ENCODE measurements at regions not wholly inside any gene's neighbourhood (a gene's known extent, or its start where the extent isn't known, plus 50 kb on each side); places are given as distances from the start of the nearest gene placed in this dataset.

DNA sequence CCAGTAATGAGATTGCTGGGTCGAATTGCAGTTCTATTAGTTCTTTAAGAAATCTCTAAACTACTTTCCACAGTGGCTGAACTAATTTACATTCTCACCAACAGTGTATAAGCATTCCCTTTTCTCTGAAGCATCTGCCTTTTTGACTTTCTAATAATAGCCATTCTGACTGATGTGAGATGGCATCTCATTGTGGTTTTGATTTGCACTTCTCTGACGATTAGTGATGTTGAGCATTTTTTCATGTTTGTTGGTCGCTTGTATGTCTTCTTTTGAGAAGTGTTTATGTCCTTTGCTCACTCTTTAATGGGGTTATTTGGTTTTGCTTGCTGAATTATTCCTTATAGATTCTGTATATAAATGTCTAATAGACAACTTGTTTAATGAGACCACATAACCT is 69.6 kb upstream of the UGP2 start:
- Mint-ChIP-seq H3K4me3 (no peak overlapping the region), H3K36me3 (ENCODE audit: low read depth) (peaks cover 6% of the 10 kb centered on the region; the same call in 2 of the 3 replicates), H3K27ac (no peak overlapping the region), H3K27me3 (ENCODE audit: insufficient read depth, low read depth, poor library complexity) (no peaks in the 10 kb centered on the region), H3K4me1 (0 out of 3 replicates have a peak, but pooled peaks cover 2% of the 10 kb centered on the region), H3K9me3 (peaks cover 11% of the 10 kb centered on the region)
- Histone ChIP-seq H3F3A (replicated peaks; ENCODE audit: low read depth) (no peaks in the 10 kb centered on the region), H3K9me2 (ENCODE audit: insufficient read depth) (no peaks in the 10 kb centered on the region), H3K4me1 (ENCODE audit: insufficient read depth) (no peaks in the 10 kb centered on the region), H3K27me3 (ENCODE audit: insufficient read depth) (no peaks in the 10 kb centered on the region), H3K36me3 (ENCODE audit: insufficient read depth) (no peaks in the 10 kb centered on the region), H3K27ac (ENCODE audit: low read depth) (no peak overlapping the region), H3K4me2 (no peak overlapping the region), H3K4me3 (no peak overlapping the region), H4K20me1 (replicated peaks; ENCODE audit: insufficient read depth) (no peaks in the 10 kb centered on the region), H2AFZ (no peak overlapping the region), H3K79me2 (replicated peaks; ENCODE audit: insufficient read depth) (no peaks in the 10 kb centered on the region)
- ATAC-seq (no peak), DNase-seq (ENCODE audit: low spot score) (no peak)
- TF ChIP-seq CREB1 (CRISPR knock-in tag; IDR thresholded peaks at IDR 0.05; ENCODE audit: low read depth) = no peak
- TF ChIP-seq ETS1 (IDR thresholded peaks at IDR 0.05) = no peak
- TF ChIP-seq CTCF (conservative IDR thresholded peaks at IDR 0.05; ENCODE audit: low read depth in 2 of 2) = no peak
- TF ChIP-seq EZH2 (IDR thresholded peaks at IDR 0.05; ENCODE audit: low read depth, unreplicated experiment) = no peak
- no peak for TF ChIP-seq JUNB (IDR thresholded peaks at IDR 0.05; ENCODE audit: unreplicated experiment)
- TF ChIP-seq REST (IDR thresholded peaks at IDR 0.05; ENCODE audit: unreplicated experiment) = no peak
- TF ChIP-seq ZNF114 (CRISPR knock-in tag; IDR thresholded peaks at IDR 0.05) = no peak
- TF ChIP-seq NANOG (IDR thresholded peaks at IDR 0.05; ENCODE audit: borderline replicate concordance) = no peak
- no peak for TF ChIP-seq ZNF331 (CRISPR knock-in tag; IDR thresholded peaks at IDR 0.05; ENCODE audit: low read depth)
- TF ChIP-seq STAT1 (IDR thresholded peaks at IDR 0.05; ENCODE audit: unreplicated experiment) = no peak
- no peak for TF ChIP-seq EZH2phosphoT487 (IDR thresholded peaks at IDR 0.05; ENCODE audit: unreplicated experiment)
- TF ChIP-seq, protein P1, sequence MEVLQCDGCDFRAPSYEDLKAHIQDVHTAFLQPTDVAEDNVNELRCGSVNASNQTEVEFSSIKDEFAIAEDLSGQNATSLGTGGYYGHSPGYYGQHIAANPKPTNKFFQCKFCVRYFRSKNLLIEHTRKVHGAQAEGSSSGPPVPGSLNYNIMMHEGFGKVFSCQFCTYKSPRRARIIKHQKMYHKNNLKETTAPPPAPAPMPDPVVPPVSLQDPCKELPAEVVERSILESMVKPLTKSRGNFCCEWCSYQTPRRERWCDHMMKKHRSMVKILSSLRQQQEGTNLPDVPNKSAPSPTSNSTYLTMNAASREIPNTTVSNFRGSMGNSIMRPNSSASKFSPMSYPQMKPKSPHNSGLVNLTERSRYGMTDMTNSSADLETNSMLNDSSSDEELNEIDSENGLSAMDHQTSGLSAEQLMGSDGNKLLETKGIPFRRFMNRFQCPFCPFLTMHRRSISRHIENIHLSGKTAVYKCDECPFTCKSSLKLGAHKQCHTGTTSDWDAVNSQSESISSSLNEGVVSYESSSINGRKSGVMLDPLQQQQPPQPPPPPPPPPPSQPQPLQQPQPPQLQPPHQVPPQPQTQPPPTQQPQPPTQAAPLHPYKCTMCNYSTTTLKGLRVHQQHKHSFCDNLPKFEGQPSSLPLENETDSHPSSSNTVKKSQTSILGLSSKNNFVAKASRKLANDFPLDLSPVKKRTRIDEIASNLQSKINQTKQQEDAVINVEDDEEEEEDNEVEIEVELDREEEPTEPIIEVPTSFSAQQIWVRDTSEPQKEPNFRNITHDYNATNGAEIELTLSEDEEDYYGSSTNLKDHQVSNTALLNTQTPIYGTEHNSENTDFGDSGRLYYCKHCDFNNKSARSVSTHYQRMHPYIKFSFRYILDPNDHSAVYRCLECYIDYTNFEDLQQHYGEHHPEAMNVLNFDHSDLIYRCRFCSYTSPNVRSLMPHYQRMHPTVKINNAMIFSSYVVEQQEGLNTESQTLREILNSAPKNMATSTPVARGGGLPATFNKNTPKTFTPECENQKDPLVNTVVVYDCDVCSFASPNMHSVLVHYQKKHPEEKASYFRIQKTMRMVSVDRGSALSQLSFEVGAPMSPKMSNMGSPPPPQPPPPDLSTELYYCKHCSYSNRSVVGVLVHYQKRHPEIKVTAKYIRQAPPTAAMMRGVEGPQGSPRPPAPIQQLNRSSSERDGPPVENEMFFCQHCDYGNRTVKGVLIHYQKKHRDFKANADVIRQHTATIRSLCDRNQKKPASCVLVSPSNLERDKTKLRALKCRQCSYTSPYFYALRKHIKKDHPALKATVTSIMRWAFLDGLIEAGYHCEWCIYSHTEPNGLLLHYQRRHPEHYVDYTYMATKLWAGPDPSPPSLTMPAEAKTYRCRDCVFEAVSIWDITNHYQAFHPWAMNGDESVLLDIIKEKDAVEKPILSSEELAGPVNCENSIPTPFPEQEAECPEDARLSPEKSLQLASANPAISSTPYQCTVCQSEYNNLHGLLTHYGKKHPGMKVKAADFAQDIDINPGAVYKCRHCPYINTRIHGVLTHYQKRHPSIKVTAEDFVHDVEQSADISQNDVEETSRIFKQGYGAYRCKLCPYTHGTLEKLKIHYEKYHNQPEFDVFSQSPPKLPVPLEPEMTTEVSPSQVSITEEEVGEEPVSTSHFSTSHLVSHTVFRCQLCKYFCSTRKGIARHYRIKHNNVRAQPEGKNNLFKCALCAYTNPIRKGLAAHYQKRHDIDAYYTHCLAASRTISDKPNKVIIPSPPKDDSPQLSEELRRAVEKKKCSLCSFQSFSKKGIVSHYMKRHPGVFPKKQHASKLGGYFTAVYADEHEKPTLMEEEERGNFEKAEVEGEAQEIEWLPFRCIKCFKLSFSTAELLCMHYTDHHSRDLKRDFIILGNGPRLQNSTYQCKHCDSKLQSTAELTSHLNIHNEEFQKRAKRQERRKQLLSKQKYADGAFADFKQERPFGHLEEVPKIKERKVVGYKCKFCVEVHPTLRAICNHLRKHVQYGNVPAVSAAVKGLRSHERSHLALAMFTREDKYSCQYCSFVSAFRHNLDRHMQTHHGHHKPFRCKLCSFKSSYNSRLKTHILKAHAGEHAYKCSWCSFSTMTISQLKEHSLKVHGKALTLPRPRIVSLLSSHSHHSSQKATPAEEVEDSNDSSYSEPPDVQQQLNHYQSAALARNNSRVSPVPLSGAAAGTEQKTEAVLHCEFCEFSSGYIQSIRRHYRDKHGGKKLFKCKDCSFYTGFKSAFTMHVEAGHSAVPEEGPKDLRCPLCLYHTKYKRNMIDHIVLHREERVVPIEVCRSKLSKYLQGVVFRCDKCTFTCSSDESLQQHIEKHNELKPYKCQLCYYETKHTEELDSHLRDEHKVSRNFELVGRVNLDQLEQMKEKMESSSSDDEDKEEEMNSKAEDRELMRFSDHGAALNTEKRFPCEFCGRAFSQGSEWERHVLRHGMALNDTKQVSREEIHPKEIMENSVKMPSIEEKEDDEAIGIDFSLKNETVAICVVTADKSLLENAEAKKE (CRISPR knock-in tag; IDR thresholded peaks at IDR 0.05) = no peak
- TF ChIP-seq POLR2AphosphoS5 (IDR thresholded peaks at IDR 0.05; ENCODE audit: low read depth) = no peak

Measured in GM23338 (cell line).